Suppressor macrophage treated with lipopolysaccharide for 4 hours (primary cell): ENCODE measurements at regions not wholly inside any gene's neighbourhood (a gene's known extent, or its start where the extent isn't known, plus 50 kb on each side); places are given as distances from the start of the nearest gene placed in this dataset.

Experiments used
- DNase-seq: peaks from one replicate; pipeline ENCODE4 v3.0.0-alpha.2; 2020

GRCh38 chr5:124581738-124582560, 164.5 kb downstream of the ZNF608 start:
- no peak for DNase-seq

- no peak for DNase-seq
Measured at GRCh38 chr5:124580925-124581737, 165.3 kb downstream of the ZNF608 start.

- no peak for DNase-seq
Measured at GRCh38 chr5:124580512-124580911, 165.9 kb downstream of the ZNF608 start.

- no peak for DNase-seq
Measured at GRCh38 chr5:124576848-124577409, 169.5 kb downstream of the ZNF608 start.

GRCh38 chr5:124575725-124576124, 170.7 kb downstream of the ZNF608 start:
- DNase-seq, result no peak

GRCh38 chr5:124574521-124575436, 171.7 kb downstream of the ZNF608 start:
- DNase-seq, result no peak

GRCh38 chr5:124572971-124573370, 173.5 kb downstream of the ZNF608 start:
- no peak for DNase-seq

- DNase-seq, result no peak
Measured at GRCh38 chr5:124570285-124571035, 176.0 kb downstream of the ZNF608 start.

GRCh38 chr5:124566875-124567450, 179.5 kb downstream of the ZNF608 start:
- no peak for DNase-seq

GRCh38 chr5:124561451-124561850, 185.0 kb downstream of the ZNF608 start:
- no peak for DNase-seq

- DNase-seq, result no peak
Measured at GRCh38 chr5:124560370-124560769, 186.1 kb downstream of the ZNF608 start.

GRCh38 chr5:124557761-124558160, 188.7 kb downstream of the ZNF608 start:
- DNase-seq, result no peak

- DNase-seq, result no peak
Measured at GRCh38 chr5:124554746-124555578, 191.5 kb downstream of the ZNF608 start.

- DNase-seq, result no peak
Measured at GRCh38 chr5:124553911-124554310, 192.5 kb downstream of the ZNF608 start.

GRCh38 chr5:124552526-124552925, 193.9 kb downstream of the ZNF608 start:
- no peak for DNase-seq

GRCh38 chr5:124551939-124552279, 194.5 kb downstream of the ZNF608 start:
- DNase-seq, result no peak

- no peak for DNase-seq
Measured at GRCh38 chr5:124550731-124551130, 195.7 kb downstream of the ZNF608 start.

- DNase-seq, result no peak
Measured at GRCh38 chr5:124549891-124550436, 196.5 kb downstream of the ZNF608 start.

GRCh38 chr5:124546643-124547042, 199.8 kb downstream of the ZNF608 start:
- DNase-seq, result no peak

GRCh38 chr5:124544366-124545055, 201.9 kb downstream of the ZNF608 start:
- no peak for DNase-seq
